ENCODE measurements at regions not wholly inside any gene's neighbourhood (a gene's known extent, or its start where the extent isn't known, plus 50 kb on each side); places are given as distances from the start of the nearest gene placed in this dataset.

- TF ChIP-seq IRF1 (CRISPR knock-in tag; IDR thresholded peaks at IDR 0.05) (no peak), ATF3 (CRISPR knock-in tag; conservative IDR thresholded peaks at IDR 0.05) (no peak), NFYB (CRISPR knock-in tag; conservative IDR thresholded peaks at IDR 0.05; ENCODE audit: low read depth) (no peak), ZNF281 (CRISPR knock-in tag; IDR thresholded peaks at IDR 0.05) (no peak), RORB (CRISPR knock-in tag; IDR thresholded peaks at IDR 0.05) (no peak), ESRRA (CRISPR knock-in tag; IDR thresholded peaks at IDR 0.05; ENCODE audit: borderline replicate concordance) (no peak), GTF2I (CRISPR knock-in tag; conservative IDR thresholded peaks at IDR 0.05) (no peak), ZNF423 (CRISPR knock-in tag; IDR thresholded peaks at IDR 0.05) (no peak), GRHL2 (CRISPR knock-in tag; IDR thresholded peaks at IDR 0.05; ENCODE audit: insufficient replicate concordance, severe bottlenecking) (no peak), ZNF232 (CRISPR knock-in tag; IDR thresholded peaks at IDR 0.05) (no peak), NFATC4 (CRISPR knock-in tag; IDR thresholded peaks at IDR 0.05) (no peak), JUN (CRISPR knock-in tag; IDR thresholded peaks at IDR 0.05) (no peak), ZBTB21 (CRISPR knock-in tag; IDR thresholded peaks at IDR 0.05; ENCODE audit: borderline replicate concordance) (no peak), NR1H2 (CRISPR knock-in tag; IDR thresholded peaks at IDR 0.05) (no peak), FOXP4 (CRISPR knock-in tag; IDR thresholded peaks at IDR 0.05) (no peak)
- TF ChIP-seq, protein P1, sequence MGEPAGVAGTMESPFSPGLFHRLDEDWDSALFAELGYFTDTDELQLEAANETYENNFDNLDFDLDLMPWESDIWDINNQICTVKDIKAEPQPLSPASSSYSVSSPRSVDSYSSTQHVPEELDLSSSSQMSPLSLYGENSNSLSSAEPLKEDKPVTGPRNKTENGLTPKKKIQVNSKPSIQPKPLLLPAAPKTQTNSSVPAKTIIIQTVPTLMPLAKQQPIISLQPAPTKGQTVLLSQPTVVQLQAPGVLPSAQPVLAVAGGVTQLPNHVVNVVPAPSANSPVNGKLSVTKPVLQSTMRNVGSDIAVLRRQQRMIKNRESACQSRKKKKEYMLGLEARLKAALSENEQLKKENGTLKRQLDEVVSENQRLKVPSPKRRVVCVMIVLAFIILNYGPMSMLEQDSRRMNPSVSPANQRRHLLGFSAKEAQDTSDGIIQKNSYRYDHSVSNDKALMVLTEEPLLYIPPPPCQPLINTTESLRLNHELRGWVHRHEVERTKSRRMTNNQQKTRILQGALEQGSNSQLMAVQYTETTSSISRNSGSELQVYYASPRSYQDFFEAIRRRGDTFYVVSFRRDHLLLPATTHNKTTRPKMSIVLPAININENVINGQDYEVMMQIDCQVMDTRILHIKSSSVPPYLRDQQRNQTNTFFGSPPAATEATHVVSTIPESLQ (CRISPR knock-in tag; IDR thresholded peaks at IDR 0.05), result no peak
- TF ChIP-seq, protein P2, sequence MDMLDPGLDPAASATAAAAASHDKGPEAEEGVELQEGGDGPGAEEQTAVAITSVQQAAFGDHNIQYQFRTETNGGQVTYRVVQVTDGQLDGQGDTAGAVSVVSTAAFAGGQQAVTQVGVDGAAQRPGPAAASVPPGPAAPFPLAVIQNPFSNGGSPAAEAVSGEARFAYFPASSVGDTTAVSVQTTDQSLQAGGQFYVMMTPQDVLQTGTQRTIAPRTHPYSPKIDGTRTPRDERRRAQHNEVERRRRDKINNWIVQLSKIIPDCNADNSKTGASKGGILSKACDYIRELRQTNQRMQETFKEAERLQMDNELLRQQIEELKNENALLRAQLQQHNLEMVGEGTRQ (CRISPR knock-in tag; IDR thresholded peaks at IDR 0.05), result no peak
- TF ChIP-seq, protein P3, sequence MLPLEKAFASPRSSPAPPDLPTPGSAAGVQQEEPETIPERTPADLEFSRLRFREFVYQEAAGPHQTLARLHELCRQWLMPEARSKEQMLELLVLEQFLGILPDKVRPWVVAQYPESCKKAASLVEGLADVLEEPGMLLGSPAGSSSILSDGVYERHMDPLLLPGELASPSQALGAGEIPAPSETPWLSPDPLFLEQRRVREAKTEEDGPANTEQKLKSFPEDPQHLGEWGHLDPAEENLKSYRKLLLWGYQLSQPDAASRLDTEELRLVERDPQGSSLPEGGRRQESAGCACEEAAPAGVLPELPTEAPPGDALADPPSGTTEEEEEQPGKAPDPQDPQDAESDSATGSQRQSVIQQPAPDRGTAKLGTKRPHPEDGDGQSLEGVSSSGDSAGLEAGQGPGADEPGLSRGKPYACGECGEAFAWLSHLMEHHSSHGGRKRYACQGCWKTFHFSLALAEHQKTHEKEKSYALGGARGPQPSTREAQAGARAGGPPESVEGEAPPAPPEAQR (CRISPR knock-in tag; IDR thresholded peaks at IDR 0.05), result no peak
- TF ChIP-seq, protein P4, sequence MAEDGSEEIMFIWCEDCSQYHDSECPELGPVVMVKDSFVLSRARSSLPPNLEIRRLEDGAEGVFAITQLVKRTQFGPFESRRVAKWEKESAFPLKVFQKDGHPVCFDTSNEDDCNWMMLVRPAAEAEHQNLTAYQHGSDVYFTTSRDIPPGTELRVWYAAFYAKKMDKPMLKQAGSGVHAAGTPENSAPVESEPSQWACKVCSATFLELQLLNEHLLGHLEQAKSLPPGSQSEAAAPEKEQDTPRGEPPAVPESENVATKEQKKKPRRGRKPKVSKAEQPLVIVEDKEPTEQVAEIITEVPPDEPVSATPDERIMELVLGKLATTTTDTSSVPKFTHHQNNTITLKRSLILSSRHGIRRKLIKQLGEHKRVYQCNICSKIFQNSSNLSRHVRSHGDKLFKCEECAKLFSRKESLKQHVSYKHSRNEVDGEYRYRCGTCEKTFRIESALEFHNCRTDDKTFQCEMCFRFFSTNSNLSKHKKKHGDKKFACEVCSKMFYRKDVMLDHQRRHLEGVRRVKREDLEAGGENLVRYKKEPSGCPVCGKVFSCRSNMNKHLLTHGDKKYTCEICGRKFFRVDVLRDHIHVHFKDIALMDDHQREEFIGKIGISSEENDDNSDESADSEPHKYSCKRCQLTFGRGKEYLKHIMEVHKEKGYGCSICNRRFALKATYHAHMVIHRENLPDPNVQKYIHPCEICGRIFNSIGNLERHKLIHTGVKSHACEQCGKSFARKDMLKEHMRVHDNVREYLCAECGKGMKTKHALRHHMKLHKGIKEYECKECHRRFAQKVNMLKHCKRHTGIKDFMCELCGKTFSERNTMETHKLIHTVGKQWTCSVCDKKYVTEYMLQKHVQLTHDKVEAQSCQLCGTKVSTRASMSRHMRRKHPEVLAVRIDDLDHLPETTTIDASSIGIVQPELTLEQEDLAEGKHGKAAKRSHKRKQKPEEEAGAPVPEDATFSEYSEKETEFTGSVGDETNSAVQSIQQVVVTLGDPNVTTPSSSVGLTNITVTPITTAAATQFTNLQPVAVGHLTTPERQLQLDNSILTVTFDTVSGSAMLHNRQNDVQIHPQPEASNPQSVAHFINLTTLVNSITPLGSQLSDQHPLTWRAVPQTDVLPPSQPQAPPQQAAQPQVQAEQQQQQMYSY (CRISPR knock-in tag; IDR thresholded peaks at IDR 0.05), result no peak
- Mint-ChIP-seq H3K27me3 (ENCODE audit: low read depth) (no peaks in the 10 kb centered on the region; the same call in 1 of the 2 replicates), H3K36me3 (no peaks in the 10 kb centered on the region), H3K4me3 (no peak overlapping the region), H3K9me3 (no peaks in the 10 kb centered on the region), H3K4me1 (peaks cover 17% of the 10 kb centered on the region), H3K27ac (no peak overlapping the region)
- POLR2A ChIA-PET, result no interaction called here
- ATAC-seq (no peak), DNase-seq (ENCODE audit: low spot score) (no peak)
- CTCF ChIA-PET, result no interaction called here
Measured at GRCh38 chr5:173710528-173710927, 94.1 kb upstream of the BOD1 start.

All from WTC11 (cell line).